D341Med (cell line): ENCODE measurements at regions not wholly inside any gene's neighbourhood (a gene's known extent, or its start where the extent isn't known, plus 50 kb on each side); places are given as distances from the start of the nearest gene placed in this dataset.
"Not testable (repeated sequence)": the region's sequence is repeated elsewhere in the genome, so short reads cannot be mapped to it uniquely, and the experiment has no call there.

Experiments used
- DNase-seq: peaks from one replicate; pipeline ENCODE4 v3.0.0; 2012; ENCODE audit warnings: low spot score

GRCh38 chr6:164694386-164694785, 615.0 kb downstream of the C6orf118 start:
- DNase-seq, result no peak

GRCh38 chr6:164693944-164694343, 615.5 kb downstream of the C6orf118 start:
- DNase-seq, result no peak

- DNase-seq, result no peak
Observed at GRCh38 chr6:164692772-164693510, 616.5 kb downstream of the C6orf118 start.

- no peak for DNase-seq
Observed at GRCh38 chr6:164690702-164691500, 618.5 kb downstream of the C6orf118 start.

GRCh38 chr6:164690241-164690640, 619.2 kb downstream of the C6orf118 start:
- no peak for DNase-seq

GRCh38 chr6:164665328-164665727, 644.1 kb downstream of the C6orf118 start:
- DNase-seq, result no peak

GRCh38 chr6:164663634-164664033, 645.8 kb downstream of the C6orf118 start:
- no peak for DNase-seq

GRCh38 chr6:164661716-164662115, 647.7 kb downstream of the C6orf118 start:
- no peak for DNase-seq

- no peak for DNase-seq
Observed at GRCh38 chr6:164660781-164661180, 648.6 kb downstream of the C6orf118 start.

- DNase-seq, result no peak
Observed at GRCh38 chr6:164640956-164641355, 668.4 kb downstream of the C6orf118 start.

- DNase-seq, result no peak
Observed at GRCh38 chr6:164628302-164628931, 681.0 kb downstream of the C6orf118 start.

- no peak for DNase-seq
Observed at GRCh38 chr6:164616917-164617524, 692.4 kb downstream of the C6orf118 start.

GRCh38 chr6:164612751-164613150, 696.7 kb downstream of the C6orf118 start:
- DNase-seq, result no peak

GRCh38 chr6:164610859-164611258, 698.5 kb downstream of the C6orf118 start:
- DNase-seq, result not testable (repeated sequence)

- DNase-seq, result not testable (repeated sequence)
Observed at GRCh38 chr6:164602415-164602814, 707.0 kb downstream of the C6orf118 start.

- DNase-seq, result no peak
Observed at GRCh38 chr6:164581563-164581962, 727.8 kb downstream of the C6orf118 start.

GRCh38 chr6:164579035-164579434, 730.4 kb downstream of the C6orf118 start:
- DNase-seq, result no peak

- no peak for DNase-seq
Observed at GRCh38 chr6:164578616-164579015, 730.8 kb downstream of the C6orf118 start.

GRCh38 chr6:164570801-164571200, 738.6 kb downstream of the C6orf118 start:
- no peak for DNase-seq

- no peak for DNase-seq
Observed at GRCh38 chr6:164569509-164569908, 739.9 kb downstream of the C6orf118 start.

GRCh38 chr6:164563924-164564323, 745.5 kb downstream of the C6orf118 start:
- DNase-seq, result no peak

GRCh38 chr6:164561656-164562055, 747.7 kb downstream of the C6orf118 start:
- no peak for DNase-seq
